ENCODE measurements at regions not wholly inside any gene's neighbourhood (a gene's known extent, or its start where the extent isn't known, plus 50 kb on each side); places are given as distances from the start of the nearest gene placed in this dataset.

GRCh38 chr2:107711941-107712340 lies 114.8 kb upstream of the RGPD4 start:
- intact Hi-C loops (cut with DNase I; ENCODE audit: low total_unique reads) = no loop called here
- H3K27me3 ChIP-seq = no peaks in the 10 kb centered on the region
- H3K9me3 ChIP-seq = no peaks in the 10 kb centered on the region
- in situ Hi-C loops (cut with MboI; ENCODE audit: low sequenced_read_pairs in 4 of 4) = no loop called here
- no peaks in the 10 kb centered on the region for H3K4me1 ChIP-seq
- no peaks in the 10 kb centered on the region for H3K36me3 ChIP-seq
- no peak overlapping the region for H3K4me3 ChIP-seq
- DNase-seq (no peak), ATAC-seq (no peak)
- no peak overlapping the region for H3K27ac ChIP-seq
- no peak for TF ChIP-seq POLR2A (IDR thresholded peaks at IDR 0.05)
- TF ChIP-seq, protein P1, sequence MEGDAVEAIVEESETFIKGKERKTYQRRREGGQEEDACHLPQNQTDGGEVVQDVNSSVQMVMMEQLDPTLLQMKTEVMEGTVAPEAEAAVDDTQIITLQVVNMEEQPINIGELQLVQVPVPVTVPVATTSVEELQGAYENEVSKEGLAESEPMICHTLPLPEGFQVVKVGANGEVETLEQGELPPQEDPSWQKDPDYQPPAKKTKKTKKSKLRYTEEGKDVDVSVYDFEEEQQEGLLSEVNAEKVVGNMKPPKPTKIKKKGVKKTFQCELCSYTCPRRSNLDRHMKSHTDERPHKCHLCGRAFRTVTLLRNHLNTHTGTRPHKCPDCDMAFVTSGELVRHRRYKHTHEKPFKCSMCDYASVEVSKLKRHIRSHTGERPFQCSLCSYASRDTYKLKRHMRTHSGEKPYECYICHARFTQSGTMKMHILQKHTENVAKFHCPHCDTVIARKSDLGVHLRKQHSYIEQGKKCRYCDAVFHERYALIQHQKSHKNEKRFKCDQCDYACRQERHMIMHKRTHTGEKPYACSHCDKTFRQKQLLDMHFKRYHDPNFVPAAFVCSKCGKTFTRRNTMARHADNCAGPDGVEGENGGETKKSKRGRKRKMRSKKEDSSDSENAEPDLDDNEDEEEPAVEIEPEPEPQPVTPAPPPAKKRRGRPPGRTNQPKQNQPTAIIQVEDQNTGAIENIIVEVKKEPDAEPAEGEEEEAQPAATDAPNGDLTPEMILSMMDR (IDR thresholded peaks at IDR 0.05 in 4 of 5, conservative IDR thresholded peaks at IDR 0.05 in 1 of 5) = no peak

- no peaks in the 10 kb centered on the region for H3K9me3 ChIP-seq
- intact Hi-C loops (cut with DNase I; ENCODE audit: low total_unique reads) = no loop called here
- ATAC-seq = no peak
- in situ Hi-C loops (cut with MboI; ENCODE audit: low sequenced_read_pairs in 4 of 4) = no loop called here
- TF ChIP-seq, protein P1 (IDR thresholded peaks at IDR 0.05 in 4 of 5, conservative IDR thresholded peaks at IDR 0.05 in 1 of 5) = no peak
- TF ChIP-seq POLR2A (IDR thresholded peaks at IDR 0.05) = no peak
- no peaks in the 10 kb centered on the region for H3K4me1 ChIP-seq
- no peak overlapping the region for H3K27ac ChIP-seq
- no peaks in the 10 kb centered on the region for H3K36me3 ChIP-seq
- DNase-seq = no peak
- peak overlapping the region in 1 of 4 donors; percentile 8 for H3K4me3 ChIP-seq
- no peaks in the 10 kb centered on the region for H3K27me3 ChIP-seq
Measured at GRCh38 chr2:107712857-107713256, 113.8 kb upstream of the RGPD4 start.

- Histone ChIP-seq H3K36me3 (no peaks in the 10 kb centered on the region), H3K4me1 (no peaks in the 10 kb centered on the region), H3K4me3 (no peak overlapping the region), H3K27me3 (no peaks in the 10 kb centered on the region), H3K9me3 (no peaks in the 10 kb centered on the region), H3K27ac (no peak overlapping the region)
- ATAC-seq = no peak
- DNase-seq = no peak
- in situ Hi-C loops (cut with MboI; ENCODE audit: low sequenced_read_pairs in 4 of 4) (no loop called here), intact Hi-C loops (cut with DNase I; ENCODE audit: low total_unique reads) (no loop called here)
- no peak for TF ChIP-seq POLR2A (IDR thresholded peaks at IDR 0.05)
- TF ChIP-seq, protein P1 (IDR thresholded peaks at IDR 0.05 in 4 of 5, conservative IDR thresholded peaks at IDR 0.05 in 1 of 5) = no peak
Measured at GRCh38 chr2:107717661-107718060, 109.0 kb upstream of the RGPD4 start.

DNA sequence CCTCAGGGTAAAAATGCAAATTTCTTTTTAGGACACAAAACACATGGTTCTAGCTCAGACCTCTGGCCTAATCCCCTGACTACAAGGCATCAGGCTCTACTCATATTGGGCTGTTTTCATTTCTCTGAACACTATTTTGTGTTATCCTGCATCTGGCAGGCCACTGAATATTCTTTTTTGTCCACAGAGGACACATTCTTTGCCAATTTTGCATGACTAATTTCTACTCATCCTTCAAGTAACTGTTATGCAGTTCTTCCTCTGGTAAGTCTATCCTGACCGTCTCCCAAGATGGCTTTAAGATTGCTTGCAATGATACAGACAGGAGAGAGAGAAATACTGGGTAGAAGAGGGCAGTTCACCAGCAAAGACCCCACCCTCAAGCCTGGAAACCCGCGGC lies 107.6 kb upstream of the RGPD4 start:
- Histone ChIP-seq H3K27ac (no peak overlapping the region), H3K4me3 (no peak overlapping the region), H3K36me3 (no peaks in the 10 kb centered on the region), H3K27me3 (no peaks in the 10 kb centered on the region), H3K9me3 (no peaks in the 10 kb centered on the region), H3K4me1 (no peaks in the 10 kb centered on the region)
- no peak for DNase-seq
- no peak for TF ChIP-seq POLR2A (IDR thresholded peaks at IDR 0.05)
- TF ChIP-seq, protein P1 (IDR thresholded peaks at IDR 0.05 in 4 of 5, conservative IDR thresholded peaks at IDR 0.05 in 1 of 5) = no peak
- intact Hi-C loops (cut with DNase I; ENCODE audit: low total_unique reads) (no loop called here), in situ Hi-C loops (cut with MboI; ENCODE audit: low sequenced_read_pairs in 4 of 4) (no loop called here)
- ATAC-seq = no peak

DNA sequence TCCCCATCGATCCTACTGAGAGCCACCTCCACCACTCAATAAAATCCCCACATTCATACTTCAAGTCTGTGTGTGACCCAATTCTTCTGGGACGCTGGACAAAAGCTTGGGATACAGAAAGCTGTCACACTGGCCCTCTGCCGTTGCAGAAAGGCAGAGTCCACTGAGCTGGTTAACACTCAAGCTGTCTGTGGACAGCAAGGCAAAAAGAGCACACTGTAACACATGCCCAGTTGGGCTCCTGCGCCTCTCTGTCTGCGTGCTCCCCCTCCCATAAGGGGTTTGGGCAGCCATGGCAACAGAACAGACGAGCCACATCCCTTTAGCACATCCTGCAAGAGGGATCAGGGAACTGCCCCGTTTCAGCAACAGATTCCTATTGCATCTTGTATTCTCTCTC lies 106.9 kb upstream of the RGPD4 start:
- ATAC-seq = no peak
- intact Hi-C loops (cut with DNase I; ENCODE audit: low total_unique reads) = no loop called here
- no peak overlapping the region for H3K4me3 ChIP-seq

More for the DNA sequence above, 106.9 kb upstream of the RGPD4 start:
- Histone ChIP-seq H3K9me3 (no peaks in the 10 kb centered on the region), H3K36me3 (no peaks in the 10 kb centered on the region), H3K27me3 (no peaks in the 10 kb centered on the region), H3K27ac (no peak overlapping the region), H3K4me1 (no peaks in the 10 kb centered on the region)
- in situ Hi-C loops (cut with MboI; ENCODE audit: low sequenced_read_pairs in 4 of 4) = no loop called here
- no peak for TF ChIP-seq POLR2A (IDR thresholded peaks at IDR 0.05)
- TF ChIP-seq, protein P1 (IDR thresholded peaks at IDR 0.05 in 4 of 5, conservative IDR thresholded peaks at IDR 0.05 in 1 of 5) = no peak
- DNase-seq = no peak

Measured in gastrocnemius medialis (tissue), 4 donors.